Testis (tissue), 2 donors: ENCODE measurements at regions not wholly inside any gene's neighbourhood (a gene's known extent, or its start where the extent isn't known, plus 50 kb on each side); places are given as distances from the start of the nearest gene placed in this dataset.

ENCODE experiments used
- DNase-seq: peaks from one replicate; pipeline ENCODE4 v3.0.0-alpha.2; 2019
- H3K27ac ChIP-seq, 2 donors: fragments of 200-600 bp; sonication (generic); one replicate each; pipeline ENCODE4 v1.5.1; 2019
- H3K27me3 ChIP-seq: fragments of 200-600 bp; sonication (generic); one replicate; pipeline ENCODE4 v1.5.1; 2019
- H3K36me3 ChIP-seq: fragments of 200-600 bp; sonication (generic); one replicate; pipeline ENCODE4 v1.5.1; 2017; ENCODE audit warnings: low read depth; ENCODE audit errors: missing control alignments
- H3K4me1 ChIP-seq: fragments of 200-600 bp; sonication (generic); one replicate; pipeline ENCODE4 v1.5.1; 2019
- H3K4me3 ChIP-seq, 2 donors: fragments of 200-600 bp; sonication (generic); one replicate each; pipeline ENCODE4 v1.5.1; 2017 to 2019
- H3K9me3 ChIP-seq: fragments of 200-600 bp; sonication (generic); one replicate; pipeline ENCODE4 v1.5.1; 2017
- POLR2A ChIP-seq: fragments of 450-650 bp; IDR thresholded peaks from one replicate; pipeline ENCODE4 v1.6.1; 2017; ENCODE audit warnings: antibody characterized with exemption, mild to moderate bottlenecking, moderate library complexity
- WGBS, 2 donors: methylation state at CpG; one replicate each; pipeline ENCODE4 v1.1.5; 2018; 5-methylcytosine and 5-hydroxymethylcytosine counted together
- intact Hi-C: fragments of 100-400 bp; cut with DNase I; formaldehyde crosslinking; loops from one replicate; pipeline ENCODE4 v1.15.1; 2023; ENCODE audit warnings: low total_unique reads
- TF ChIP-seq, protein P1 (sequence below), 3 experiments: fragments of 450-650 bp in 2 of 3; fragments of 200-600 bp in 1 of 3; sonication (generic) in 1 of 3; IDR thresholded peaks; one replicate each; pipeline ENCODE4 v1.5.1; 2016 to 2019; ENCODE audit warnings: antibody characterized with exemption in 3 of 3, mild to moderate bottlenecking in 2 of 3, moderate library complexity in 1 of 3

DNA sequence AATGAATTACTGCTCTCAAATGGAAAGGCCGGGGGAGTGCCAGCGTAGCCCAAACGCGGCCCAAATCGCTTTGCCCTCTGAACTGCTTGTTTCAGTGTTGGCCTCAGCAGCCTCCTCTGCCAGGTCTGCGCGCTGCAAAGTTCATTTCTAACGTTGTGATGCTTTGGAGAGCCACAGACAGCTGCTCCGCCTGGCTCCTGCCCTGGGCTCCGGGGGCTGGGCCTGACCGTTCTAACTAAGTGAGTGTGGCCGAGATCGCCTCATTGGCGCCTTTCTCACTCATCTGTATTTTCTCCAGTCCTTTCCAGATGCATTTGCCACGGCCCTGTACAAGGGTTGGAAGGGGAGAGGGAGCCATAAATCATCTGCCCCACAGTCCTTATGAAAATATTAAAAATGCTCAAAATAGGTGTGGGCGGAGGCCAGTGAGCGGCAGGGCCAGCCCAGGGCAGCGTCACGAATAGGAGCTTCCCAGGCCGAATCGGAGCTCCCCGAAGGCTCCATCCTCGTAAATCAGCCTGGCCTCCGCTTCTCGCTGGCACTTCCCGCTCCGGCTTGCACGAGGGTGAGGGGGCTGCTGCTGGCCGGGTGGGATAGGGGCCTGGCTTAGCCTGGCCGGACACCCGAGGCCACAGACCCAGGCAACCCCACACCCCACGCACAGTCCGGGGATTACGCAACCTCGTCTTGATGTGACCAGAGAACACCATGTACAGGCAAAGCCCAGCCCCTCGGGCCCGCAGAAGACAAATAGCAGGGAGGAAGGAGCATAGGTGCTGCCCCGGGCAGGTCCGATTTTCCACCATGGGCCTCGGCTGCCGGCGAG, 196.6 kb upstream of the DIO3 start:
- H3K36me3 ChIP-seq, result no peaks in the 10 kb centered on the region
- WGBS, 2 donors, result 25 to 26% methylated on average over 28 to 41 of the region's 42 CpGs
- H3K4me1 ChIP-seq, result peaks cover 45% of the 10 kb centered on the region
- H3K9me3 ChIP-seq, result no peaks in the 10 kb centered on the region
- H3K4me3 ChIP-seq, result no peak overlapping the region
- DNase-seq, result peak; percentile 88
- H3K27me3 ChIP-seq, result no peaks in the 10 kb centered on the region
- H3K27ac ChIP-seq, result peak overlapping the region in 1 of 2 donors; percentile 68
- intact Hi-C loops, result loop anchor here (10.0 kb wide), 1 partner anchor 110 kb away; no protein-coding TSS in a partner anchor
- TF ChIP-seq POLR2A, result no peak
- TF ChIP-seq, protein P1, sequence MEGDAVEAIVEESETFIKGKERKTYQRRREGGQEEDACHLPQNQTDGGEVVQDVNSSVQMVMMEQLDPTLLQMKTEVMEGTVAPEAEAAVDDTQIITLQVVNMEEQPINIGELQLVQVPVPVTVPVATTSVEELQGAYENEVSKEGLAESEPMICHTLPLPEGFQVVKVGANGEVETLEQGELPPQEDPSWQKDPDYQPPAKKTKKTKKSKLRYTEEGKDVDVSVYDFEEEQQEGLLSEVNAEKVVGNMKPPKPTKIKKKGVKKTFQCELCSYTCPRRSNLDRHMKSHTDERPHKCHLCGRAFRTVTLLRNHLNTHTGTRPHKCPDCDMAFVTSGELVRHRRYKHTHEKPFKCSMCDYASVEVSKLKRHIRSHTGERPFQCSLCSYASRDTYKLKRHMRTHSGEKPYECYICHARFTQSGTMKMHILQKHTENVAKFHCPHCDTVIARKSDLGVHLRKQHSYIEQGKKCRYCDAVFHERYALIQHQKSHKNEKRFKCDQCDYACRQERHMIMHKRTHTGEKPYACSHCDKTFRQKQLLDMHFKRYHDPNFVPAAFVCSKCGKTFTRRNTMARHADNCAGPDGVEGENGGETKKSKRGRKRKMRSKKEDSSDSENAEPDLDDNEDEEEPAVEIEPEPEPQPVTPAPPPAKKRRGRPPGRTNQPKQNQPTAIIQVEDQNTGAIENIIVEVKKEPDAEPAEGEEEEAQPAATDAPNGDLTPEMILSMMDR (IDR thresholded peaks at IDR 0.05), result no peak

- WGBS, 2 donors, result 50 to 64% methylated on average over 12 to 18 of the region's 20 CpGs
- intact Hi-C loops, result loop anchor here (10.0 kb wide), 1 partner anchor 109 kb away; no protein-coding TSS in a partner anchor
Measured at GRCh38 chr14:101365329-101366158, 195.8 kb upstream of the DIO3 start.

GRCh38 chr14:101367421-101368261, 193.7 kb upstream of the DIO3 start:
- Histone ChIP-seq H3K27me3 (no peaks in the 10 kb centered on the region), H3K4me3 (no peak overlapping the region), H3K4me1 (peaks cover 34% of the 10 kb centered on the region), H3K27ac (no peak overlapping the region), H3K36me3 (no peaks in the 10 kb centered on the region), H3K9me3 (no peaks in the 10 kb centered on the region)
- no peak for TF ChIP-seq POLR2A
- TF ChIP-seq, protein P1 (IDR thresholded peaks at IDR 0.05), result no peak
- 82 to 87% methylated on average over 11 to 23 of the region's 23 CpGs for WGBS, 2 donors
- no peak for DNase-seq
- intact Hi-C loops, result loop anchor here (10.0 kb wide), 1 partner anchor 107 kb away; no protein-coding TSS in a partner anchor

More at GRCh38 chr14:101365329-101366158, 195.8 kb upstream of the DIO3 start:
- Histone ChIP-seq H3K4me1 (peaks cover 43% of the 10 kb centered on the region), H3K27ac (peak overlapping the region; percentile 18 to 68), H3K9me3 (no peaks in the 10 kb centered on the region), H3K4me3 (no peak overlapping the region), H3K27me3 (no peaks in the 10 kb centered on the region), H3K36me3 (no peaks in the 10 kb centered on the region)
- TF ChIP-seq, protein P1 (IDR thresholded peaks at IDR 0.05), result no peak
- TF ChIP-seq POLR2A, result no peak
- peak; percentile 45 for DNase-seq

- intact Hi-C loops, result loop anchor here (10.0 kb wide), 1 partner anchor 106 kb away; no protein-coding TSS in a partner anchor
- H3K27ac ChIP-seq, result no peak overlapping the region
Measured at GRCh38 chr14:101368629-101369028, 192.7 kb upstream of the DIO3 start.

More at GRCh38 chr14:101368629-101369028, 192.7 kb upstream of the DIO3 start:
- Histone ChIP-seq H3K36me3 (no peaks in the 10 kb centered on the region), H3K9me3 (no peaks in the 10 kb centered on the region), H3K27me3 (no peaks in the 10 kb centered on the region), H3K4me1 (peaks cover 34% of the 10 kb centered on the region), H3K4me3 (no peak overlapping the region)
- TF ChIP-seq, protein P1 (IDR thresholded peaks at IDR 0.05), result no peak
- no peak for TF ChIP-seq POLR2A
- 91 to 93% methylated on average over 6 of the region's 6 CpGs for WGBS, 2 donors
- DNase-seq, result no peak
